IPS-NIHi7 (cell line): ENCODE measurements at regions not wholly inside any gene's neighbourhood (a gene's known extent, or its start where the extent isn't known, plus 50 kb on each side); places are given as distances from the start of the nearest gene placed in this dataset.

Source experiments
- DNase-seq: peaks from one replicate; pipeline ENCODE4 v3.0.0; 2012; ENCODE audit warnings: mixed read lengths; ENCODE audit errors: extremely low spot score

GRCh38 chr4:12178614-12179610 lies 750.2 kb upstream of the HS3ST1 start:
- DNase-seq: no peak

GRCh38 chr4:12177416-12177815 lies 748.7 kb upstream of the HS3ST1 start:
- DNase-seq: no peak

DNA sequence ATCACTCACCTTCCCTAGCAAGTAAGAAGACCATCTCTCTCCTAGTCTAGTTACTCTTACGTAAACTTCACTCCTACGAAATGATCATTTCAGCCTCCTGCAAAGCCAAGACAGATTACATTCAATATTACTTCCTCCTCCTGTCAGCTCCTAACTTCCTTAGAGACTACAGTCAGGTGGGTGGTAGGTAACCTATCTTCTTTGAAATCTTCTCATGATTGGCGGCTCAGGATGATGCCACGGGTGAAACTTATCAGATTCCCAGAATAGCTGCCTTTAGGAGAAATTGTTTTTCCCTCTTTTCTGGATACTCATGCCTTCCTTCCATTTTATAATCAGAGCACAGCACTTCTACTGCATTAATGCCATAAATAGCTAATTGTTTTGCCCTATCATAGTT lies 744.8 kb upstream of the HS3ST1 start:
- no peak for DNase-seq

- no peak for DNase-seq
Measured at GRCh38 chr4:12172198-12172973, 743.7 kb upstream of the HS3ST1 start.

- DNase-seq: no peak
Measured at GRCh38 chr4:12170308-12170707, 741.6 kb upstream of the HS3ST1 start.

DNA sequence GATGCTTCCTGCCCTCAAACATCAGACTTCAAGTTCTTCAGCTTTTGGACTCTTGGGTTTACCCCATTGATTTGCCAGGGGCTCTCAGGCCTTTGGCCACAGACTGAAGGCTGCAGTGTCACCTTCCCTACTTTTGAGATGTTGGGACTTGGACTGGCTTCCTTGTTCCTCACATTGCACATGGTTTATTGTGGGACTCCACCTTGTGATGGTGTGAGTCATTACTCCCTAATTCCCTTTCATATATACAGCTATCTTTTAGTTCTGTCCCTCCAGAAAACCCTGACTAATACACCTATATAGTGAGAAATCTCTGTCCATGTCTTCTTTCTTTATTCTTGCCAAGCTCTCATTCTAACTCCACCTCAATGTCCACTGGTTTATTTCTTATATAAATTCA lies 736.9 kb upstream of the HS3ST1 start:
- no peak for DNase-seq

- no peak for DNase-seq
Measured at GRCh38 chr4:12146339-12146738, 717.6 kb upstream of the HS3ST1 start.

GRCh38 chr4:12145768-12146167 lies 717.1 kb upstream of the HS3ST1 start:
- no peak for DNase-seq

DNA sequence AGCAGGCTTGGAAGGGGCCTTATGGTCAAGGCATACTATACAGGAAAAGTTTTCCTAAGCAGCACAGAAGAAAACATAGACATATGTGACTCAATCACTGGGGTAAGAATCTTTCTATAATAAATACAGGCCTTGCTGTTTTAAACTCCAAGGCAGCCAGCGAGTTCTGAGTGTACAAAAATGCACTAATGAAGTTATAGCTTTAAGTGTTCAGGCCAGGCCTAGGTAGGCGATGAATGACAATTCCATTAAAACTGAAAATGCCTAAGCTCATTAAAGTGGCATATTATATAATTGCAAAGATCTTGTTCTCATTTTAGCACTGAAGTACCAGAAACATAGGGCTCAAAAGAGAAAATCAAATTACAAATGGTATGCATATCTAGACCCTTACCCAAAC lies 716.4 kb upstream of the HS3ST1 start:
- no peak for DNase-seq

- DNase-seq: no peak
Measured at GRCh38 chr4:12144051-12144450, 715.4 kb upstream of the HS3ST1 start.

GRCh38 chr4:12140864-12141263 lies 712.2 kb upstream of the HS3ST1 start:
- no peak for DNase-seq

- no peak for DNase-seq
Measured at GRCh38 chr4:12139296-12139695, 710.6 kb upstream of the HS3ST1 start.

GRCh38 chr4:12138488-12138887 lies 709.8 kb upstream of the HS3ST1 start:
- DNase-seq: no peak

GRCh38 chr4:12137575-12137974 lies 708.9 kb upstream of the HS3ST1 start:
- no peak for DNase-seq

DNA sequence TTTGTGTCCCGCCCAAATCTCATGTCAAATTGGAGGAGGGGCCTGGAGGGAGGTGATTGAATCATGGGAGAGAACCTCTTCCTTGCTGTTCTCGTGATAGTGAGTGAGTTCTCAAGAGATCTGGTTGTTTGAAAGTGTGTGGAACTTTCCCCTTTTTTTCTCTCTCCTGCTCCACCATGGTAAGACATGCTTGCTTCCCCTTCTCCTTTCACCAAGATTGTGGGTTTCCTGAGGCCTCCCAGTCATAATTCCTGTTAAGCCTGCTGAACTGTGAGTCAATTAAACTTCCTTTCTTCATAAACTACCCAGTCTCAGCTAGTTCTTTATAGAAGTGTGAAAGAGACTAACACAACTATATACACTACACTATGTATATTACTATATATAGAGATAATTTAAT lies 697.8 kb upstream of the HS3ST1 start:
- no peak for DNase-seq

DNA sequence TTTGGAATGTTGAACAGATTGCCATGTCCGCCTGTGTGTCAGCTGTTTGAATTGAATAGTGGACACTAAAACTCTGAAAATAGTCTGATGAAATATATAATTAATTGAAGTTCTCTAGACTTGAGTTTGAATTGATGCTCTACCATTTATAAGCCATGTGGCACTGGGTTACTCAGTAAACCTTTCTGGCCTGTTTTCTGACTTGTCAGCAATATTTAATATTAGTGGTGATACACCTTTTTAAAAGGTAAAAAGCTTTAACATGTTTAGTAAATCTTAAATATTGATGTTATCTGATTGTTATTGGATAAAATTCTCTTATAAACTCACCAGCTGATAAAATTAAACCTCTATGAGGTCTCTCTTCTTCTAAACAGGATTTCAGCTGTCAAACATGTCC lies 695.4 kb upstream of the HS3ST1 start:
- no peak for DNase-seq

- DNase-seq: no peak
Measured at GRCh38 chr4:12123707-12124106, 695.0 kb upstream of the HS3ST1 start.

GRCh38 chr4:12122316-12122715 lies 693.6 kb upstream of the HS3ST1 start:
- DNase-seq: no peak

DNA sequence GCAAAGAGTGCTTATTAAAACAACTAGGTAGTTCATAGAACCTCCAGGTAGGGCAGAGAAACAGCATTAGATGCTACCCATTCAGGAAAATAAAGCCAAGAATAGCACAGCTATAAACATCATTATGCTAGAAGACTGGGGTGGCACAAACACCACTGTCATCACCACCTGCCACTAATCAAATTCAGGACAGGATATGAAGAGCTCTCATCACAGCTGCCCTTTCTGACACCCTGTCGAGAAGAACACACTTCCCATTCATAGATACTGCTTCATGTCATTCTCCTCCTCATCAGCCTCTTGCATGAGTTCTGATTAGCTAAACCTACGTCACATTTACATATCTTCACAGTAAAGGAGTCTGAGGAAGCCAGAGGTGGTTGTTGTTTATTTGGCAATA lies 692.3 kb upstream of the HS3ST1 start:
- no peak for DNase-seq

DNA sequence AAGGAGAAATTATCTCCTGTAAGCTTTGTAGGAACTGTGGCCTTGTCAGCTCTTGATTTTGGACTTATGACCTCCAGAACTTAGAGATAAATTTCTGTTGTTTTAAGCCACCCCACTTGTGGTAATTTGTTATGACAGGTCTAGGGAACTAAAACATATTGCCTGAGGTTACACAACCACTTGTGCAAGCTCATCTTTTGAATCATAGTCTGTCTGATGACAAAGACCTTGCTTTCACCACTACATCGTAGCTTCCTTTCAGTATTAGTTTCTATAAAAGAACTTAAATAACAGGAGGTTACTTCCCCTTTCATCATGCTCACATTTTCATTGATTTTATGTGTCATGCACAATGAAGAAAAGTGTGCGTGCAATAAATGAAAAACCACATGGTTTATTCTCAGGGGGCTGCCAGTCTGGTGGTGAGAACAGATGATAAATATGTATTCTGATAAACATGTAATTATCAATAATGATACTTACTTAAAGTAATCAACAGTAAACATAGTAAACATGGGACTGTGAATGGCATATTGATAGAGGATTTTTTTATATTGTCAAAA lies 690.0 kb upstream of the HS3ST1 start:
- no peak for DNase-seq

DNA sequence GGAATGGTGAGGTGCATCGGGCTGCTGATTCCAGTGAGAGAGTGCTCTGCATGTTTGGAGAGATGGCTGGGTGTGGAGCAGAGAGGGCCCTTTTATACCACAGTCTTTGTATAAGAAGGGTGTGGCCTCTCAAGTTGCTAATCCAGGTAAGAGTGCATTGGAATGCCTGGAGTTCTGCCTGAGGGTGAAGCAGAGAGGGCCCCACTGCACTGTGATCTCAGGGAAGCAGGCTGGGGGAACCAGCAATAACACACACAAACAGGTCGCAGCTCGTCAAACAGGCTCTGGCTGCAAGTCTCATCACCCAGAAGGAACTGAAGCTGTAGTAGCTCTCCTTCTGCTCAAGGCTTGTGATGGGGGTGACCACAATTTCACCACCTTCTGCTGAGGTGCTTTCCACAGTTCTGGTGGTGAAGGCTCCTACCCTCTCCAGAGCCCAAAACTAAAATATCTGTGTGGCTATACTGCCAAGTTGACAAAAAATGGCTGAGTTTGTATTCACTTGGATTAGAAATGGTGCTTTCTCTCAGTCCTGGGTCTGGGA lies 687.4 kb upstream of the HS3ST1 start:
- no peak for DNase-seq

DNA sequence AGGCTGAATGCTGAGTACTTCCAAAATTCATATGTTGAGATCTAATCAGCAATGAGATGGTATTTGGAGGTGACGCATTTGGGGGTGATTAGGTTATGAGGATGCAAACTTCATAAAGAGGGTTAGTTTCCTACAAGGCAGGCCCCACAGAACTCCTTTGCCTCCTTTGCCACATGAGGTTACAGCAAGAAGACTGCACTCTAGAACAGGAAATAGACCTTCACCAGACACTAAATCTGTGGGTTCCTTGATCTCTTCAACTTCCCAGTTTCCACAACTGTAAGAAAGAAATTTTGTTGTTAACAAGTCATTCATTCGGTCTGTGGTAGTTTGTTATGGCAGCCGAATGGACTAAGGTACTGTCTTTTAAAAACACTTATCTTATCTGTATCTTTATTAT lies 681.9 kb upstream of the HS3ST1 start:
- DNase-seq: no peak
